AG04449 (cell line): ENCODE measurements at regions not wholly inside any gene's neighbourhood (a gene's known extent, or its start where the extent isn't known, plus 50 kb on each side); places are given as distances from the start of the nearest gene placed in this dataset.

ENCODE experiments used
- CTCF ChIA-PET: fragments of 350-600 bp; formaldehyde crosslinking; extraction: SDS; loops from one replicate; lab custom pipeline; 2021; ENCODE audit warnings: antibody characterized with exemption; lab: Yijun Ruan, JAX
- POLR2A ChIA-PET: fragments of 400-600, 350-600 bp; formaldehyde crosslinking; extraction: SDS; loops from one replicate; lab custom pipeline; 2020; ENCODE audit warnings: antibody characterized with exemption, inconsistent platforms; lab: Yijun Ruan, JAX
- DNase-seq: peaks from one replicate; pipeline ENCODE4 v3.0.0-alpha.2; 2010; ENCODE audit warnings: low read depth, low spot score
- H3K4me3 ChIP-seq: 2 replicates; pipeline ENCODE4 v1.5.1; 2011; ENCODE audit warnings: low read depth, mild to moderate bottlenecking, control low read depth, low read length
- TF ChIP-seq, protein P1 (sequence below): IDR thresholded peaks from one replicate; pipeline ENCODE4 v1.5.1; 2011; ENCODE audit warnings: mild to moderate bottlenecking, moderate library complexity, low read length, control low read depth, inconsistent platforms; ENCODE audit not compliant: insufficient read depth; ENCODE audit errors: missing control alignments

DNA sequence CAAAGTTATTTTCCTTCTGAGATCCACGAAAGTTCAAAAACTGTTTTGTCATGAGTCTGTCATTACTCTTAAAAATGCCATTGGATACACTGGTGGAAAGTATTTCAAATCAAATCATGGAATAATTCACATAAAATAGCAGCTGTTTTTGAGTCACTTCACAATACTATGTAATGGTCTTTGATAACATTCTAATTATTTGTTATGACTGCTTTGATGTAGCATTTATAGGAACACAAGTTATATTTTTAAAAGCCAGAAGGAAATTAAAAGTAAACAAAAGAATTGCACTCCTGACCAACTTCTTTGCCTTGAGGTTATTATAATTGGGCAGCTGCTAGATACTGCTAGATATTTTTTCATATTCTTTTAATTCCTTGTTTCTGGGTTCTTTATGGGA, 473.2 kb downstream of the CCER1 start:
- TF ChIP-seq, protein P1, sequence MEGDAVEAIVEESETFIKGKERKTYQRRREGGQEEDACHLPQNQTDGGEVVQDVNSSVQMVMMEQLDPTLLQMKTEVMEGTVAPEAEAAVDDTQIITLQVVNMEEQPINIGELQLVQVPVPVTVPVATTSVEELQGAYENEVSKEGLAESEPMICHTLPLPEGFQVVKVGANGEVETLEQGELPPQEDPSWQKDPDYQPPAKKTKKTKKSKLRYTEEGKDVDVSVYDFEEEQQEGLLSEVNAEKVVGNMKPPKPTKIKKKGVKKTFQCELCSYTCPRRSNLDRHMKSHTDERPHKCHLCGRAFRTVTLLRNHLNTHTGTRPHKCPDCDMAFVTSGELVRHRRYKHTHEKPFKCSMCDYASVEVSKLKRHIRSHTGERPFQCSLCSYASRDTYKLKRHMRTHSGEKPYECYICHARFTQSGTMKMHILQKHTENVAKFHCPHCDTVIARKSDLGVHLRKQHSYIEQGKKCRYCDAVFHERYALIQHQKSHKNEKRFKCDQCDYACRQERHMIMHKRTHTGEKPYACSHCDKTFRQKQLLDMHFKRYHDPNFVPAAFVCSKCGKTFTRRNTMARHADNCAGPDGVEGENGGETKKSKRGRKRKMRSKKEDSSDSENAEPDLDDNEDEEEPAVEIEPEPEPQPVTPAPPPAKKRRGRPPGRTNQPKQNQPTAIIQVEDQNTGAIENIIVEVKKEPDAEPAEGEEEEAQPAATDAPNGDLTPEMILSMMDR: no peak
- ChIA-PET CTCF (no interaction called here), POLR2A (no interaction called here)
- no peak for DNase-seq
- H3K4me3 ChIP-seq: no peak overlapping the region

DNA sequence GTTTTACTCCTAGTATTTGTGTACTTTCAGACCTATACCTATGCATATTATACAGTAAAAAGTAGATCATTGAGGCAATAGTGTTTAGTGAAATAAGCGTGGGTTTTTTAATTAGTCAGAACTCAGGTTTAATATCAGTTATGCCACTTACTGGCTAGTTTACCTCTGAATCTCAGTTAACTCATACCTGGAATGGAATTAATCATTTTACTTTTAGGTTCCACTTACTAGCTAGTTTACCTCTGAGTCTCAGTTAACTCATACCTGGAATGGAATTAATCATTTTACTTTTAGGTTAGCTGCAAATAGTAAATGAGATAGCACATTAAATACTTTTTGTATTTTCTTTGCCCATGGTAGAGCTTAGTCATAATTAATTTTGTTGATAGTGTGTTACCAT, 475.7 kb downstream of the CCER1 start:
- ChIA-PET POLR2A (no interaction called here), CTCF (no interaction called here)
- DNase-seq: no peak
- no peak overlapping the region for H3K4me3 ChIP-seq
- TF ChIP-seq, protein P1: no peak

DNA sequence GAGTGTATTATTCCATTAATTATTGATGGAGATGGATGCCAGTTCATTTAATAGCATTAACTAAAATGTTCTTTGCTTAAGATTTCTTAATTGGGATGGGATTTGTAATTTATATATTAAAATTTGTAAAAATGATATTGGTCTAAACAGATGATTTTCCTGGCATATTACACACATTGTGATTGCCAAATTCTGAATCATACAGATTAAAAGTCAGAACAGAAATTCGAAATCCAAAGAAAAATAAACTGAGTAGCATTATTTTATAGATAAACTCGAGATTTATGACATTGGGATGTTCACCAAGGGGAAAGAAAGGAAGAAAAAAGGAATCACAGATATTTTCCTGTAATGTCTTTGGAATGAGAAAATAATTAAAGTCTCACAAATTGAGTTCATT, 481.1 kb downstream of the CCER1 start:
- TF ChIP-seq, protein P1: no peak
- DNase-seq: no peak
- H3K4me3 ChIP-seq: no peak overlapping the region
- POLR2A ChIA-PET: no interaction called here
- CTCF ChIA-PET: no interaction called here

DNA sequence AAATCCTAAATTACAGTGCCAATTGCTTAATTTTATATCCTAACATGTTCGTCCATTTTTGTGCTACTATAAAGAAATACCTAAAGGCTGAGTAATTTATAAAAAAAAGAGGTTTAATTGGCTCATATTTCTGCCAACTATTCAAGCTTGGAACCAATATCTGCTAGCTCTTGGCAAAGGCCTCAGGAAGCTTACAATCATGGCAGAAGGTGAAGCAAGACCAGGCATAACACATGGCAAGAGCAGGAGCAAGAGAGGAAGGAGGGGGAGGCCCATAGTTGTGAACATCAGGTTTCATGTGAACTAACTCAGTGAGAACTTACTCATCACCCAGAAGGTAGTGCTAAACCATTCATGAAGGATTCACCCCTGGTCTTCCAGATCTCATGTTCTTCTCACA, 494.3 kb downstream of the CCER1 start:
- H3K4me3 ChIP-seq: no peak overlapping the region
- CTCF ChIA-PET: no interaction called here
- POLR2A ChIA-PET: no interaction called here
- TF ChIP-seq, protein P1: no peak
- DNase-seq: no peak

DNA sequence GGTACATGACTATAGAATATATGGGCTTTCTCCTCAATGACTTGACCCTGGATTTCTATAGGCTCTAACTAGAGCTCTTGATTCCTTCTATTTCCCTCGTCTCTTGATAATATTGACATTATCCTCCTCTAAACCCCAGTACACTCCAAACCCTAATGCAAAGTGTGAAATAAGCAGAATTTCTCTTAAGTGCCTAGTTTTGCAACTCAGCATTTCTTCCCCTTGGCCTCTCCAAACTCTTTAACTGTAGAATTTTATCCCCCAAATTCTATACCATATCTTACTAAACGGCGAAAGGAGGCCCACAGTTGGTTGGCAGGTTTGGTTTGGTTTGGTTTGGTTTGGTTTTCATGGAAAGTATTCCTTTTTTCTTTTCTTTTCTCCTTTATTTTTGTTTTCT, 498.7 kb downstream of the CCER1 start:
- CTCF ChIA-PET: no interaction called here
- POLR2A ChIA-PET: no interaction called here
- no peak overlapping the region for H3K4me3 ChIP-seq
- TF ChIP-seq, protein P1: no peak
- DNase-seq: no peak

DNA sequence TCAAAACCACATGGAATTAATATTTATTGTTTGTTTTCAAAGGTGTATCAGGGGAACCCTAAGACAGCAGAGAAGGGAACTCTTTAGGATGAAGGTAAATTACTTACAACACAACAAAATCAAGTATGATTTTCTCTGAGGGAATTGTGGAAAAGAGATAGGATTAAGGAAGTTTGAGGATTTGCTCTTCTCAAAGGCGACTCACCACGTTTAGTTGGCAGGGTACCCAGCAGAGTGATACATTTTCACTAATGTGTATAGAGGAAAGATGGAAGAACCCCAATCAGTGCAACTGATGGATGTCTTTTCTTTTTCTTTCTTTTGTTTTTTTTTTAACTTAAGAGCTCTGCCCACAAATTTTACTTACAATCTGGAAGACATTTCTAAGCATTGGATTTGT, 499.2 kb downstream of the CCER1 start:
- no peak overlapping the region for H3K4me3 ChIP-seq
- no peak for DNase-seq
- TF ChIP-seq, protein P1: no peak
- CTCF ChIA-PET: no interaction called here
- POLR2A ChIA-PET: no interaction called here
